Smooth muscle cell (in vitro differentiated cells): ENCODE measurements at regions not wholly inside any gene's neighbourhood (a gene's known extent, or its start where the extent isn't known, plus 50 kb on each side); places are given as distances from the start of the nearest gene placed in this dataset.

Experiments used
- DNase-seq: peaks from one replicate; lab custom pipeline; 2025; ENCODE audit not compliant: unreplicated experiment; lab: John Stamatoyannopoulos, UW
- H2AFZ ChIP-seq: fragments of 200-600 bp; sonication (generic); 2 replicates; pipeline ENCODE4 v1.6.0; 2016; ENCODE audit warnings: antibody characterized with exemption, low read depth, mild to moderate bottlenecking
- H3F3A ChIP-seq: fragments of 200-600 bp; sonication (generic); 2 replicates; pipeline ENCODE4 v1.6.0; 2017; ENCODE audit warnings: antibody characterized with exemption, low read depth
- H3K27ac ChIP-seq: fragments of 200-600 bp; sonication (generic); 2 replicates; pipeline ENCODE4 v1.5.1; 2016; ENCODE audit warnings: low read depth, mild to moderate bottlenecking
- H3K27me3 ChIP-seq: fragments of 200-600 bp; sonication (generic); 2 replicates; pipeline ENCODE4 v1.6.1; 2016; ENCODE audit warnings: low read depth, mild to moderate bottlenecking
- H3K36me3 ChIP-seq: fragments of 200-600 bp; sonication (generic); 2 replicates; pipeline ENCODE4 v1.5.1; 2016; ENCODE audit warnings: low read depth
- H3K4me1 ChIP-seq: fragments of 200-600 bp; sonication (generic); 2 replicates; pipeline ENCODE4 v1.5.1; 2016; ENCODE audit warnings: low read depth
- H3K4me2 ChIP-seq: fragments of 200-600 bp; sonication (generic); 2 replicates; pipeline ENCODE4 v1.6.0; 2016; ENCODE audit warnings: mild to moderate bottlenecking
- H3K4me3 ChIP-seq: fragments of 200-600 bp; sonication (generic); 2 replicates; pipeline ENCODE4 v1.5.1; 2016; ENCODE audit warnings: mild to moderate bottlenecking
- H3K79me2 ChIP-seq: fragments of 200-600 bp; sonication (generic); 2 replicates; pipeline ENCODE4 v1.6.0; 2016; ENCODE audit warnings: low read depth, mild to moderate bottlenecking
- H3K9ac ChIP-seq: fragments of 200-600 bp; sonication (generic); 2 replicates; pipeline ENCODE4 v1.6.0; 2016; ENCODE audit warnings: low read depth
- H3K9me3 ChIP-seq: fragments of 200-600 bp; sonication (generic); replicated peaks from 2 replicates; pipeline ENCODE4 v1.5.1; 2016; ENCODE audit warnings: low read depth
- H4K20me1 ChIP-seq: fragments of 200-600 bp; sonication (generic); 2 replicates; pipeline ENCODE4 v1.6.0; 2016; ENCODE audit warnings: low read depth
- WGBS: methylation state at CpG from one replicate; pipeline ENCODE4 v1.1.7; 2016; ENCODE audit warnings: low lambda C conversion rate; 5-methylcytosine and 5-hydroxymethylcytosine counted together
- TF ChIP-seq, protein P1 (sequence below): fragments of 200-600 bp; sonication (generic); IDR thresholded peaks from 2 replicates; pipeline ENCODE4 v1.5.1; 2017; ENCODE audit warnings: borderline replicate concordance, mild to moderate bottlenecking, antibody characterized with exemption; ENCODE audit not compliant: insufficient read depth, poor library complexity, severe bottlenecking

DNA sequence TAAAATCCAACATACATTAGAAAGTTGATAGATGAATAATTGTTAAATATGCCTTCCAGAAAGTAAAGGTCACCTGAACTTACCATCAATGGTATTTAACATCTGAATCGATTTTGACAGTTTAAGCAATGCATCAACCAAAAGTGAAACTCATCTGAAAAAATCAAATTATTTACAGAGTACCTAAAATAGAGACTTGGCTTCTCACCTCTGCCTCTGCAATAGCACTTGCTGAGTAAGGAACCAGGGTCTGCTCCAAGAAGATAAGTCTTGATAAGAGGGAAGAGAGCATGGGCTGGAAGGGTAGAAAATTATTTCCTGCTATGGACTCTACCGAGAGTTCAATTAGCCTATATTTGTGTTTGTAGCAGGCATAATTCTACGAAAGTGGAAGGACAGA lies 868.3 kb downstream of the STIM2 start:
- H3K27ac ChIP-seq = no peak overlapping the region
- H3K79me2 ChIP-seq = no peaks in the 10 kb centered on the region
- no peak overlapping the region for H3K4me2 ChIP-seq
- no peak overlapping the region for H3K9ac ChIP-seq
- no peaks in the 10 kb centered on the region for H3F3A ChIP-seq
- H3K4me1 ChIP-seq = no peaks in the 10 kb centered on the region
- no peaks in the 10 kb centered on the region for H3K27me3 ChIP-seq
- no peaks in the 10 kb centered on the region for H3K9me3 ChIP-seq
- 86% methylated on average over 3 of the region's 3 CpGs for WGBS
- no peak overlapping the region for H2AFZ ChIP-seq
- no peaks in the 10 kb centered on the region for H4K20me1 ChIP-seq
- TF ChIP-seq, protein P1, sequence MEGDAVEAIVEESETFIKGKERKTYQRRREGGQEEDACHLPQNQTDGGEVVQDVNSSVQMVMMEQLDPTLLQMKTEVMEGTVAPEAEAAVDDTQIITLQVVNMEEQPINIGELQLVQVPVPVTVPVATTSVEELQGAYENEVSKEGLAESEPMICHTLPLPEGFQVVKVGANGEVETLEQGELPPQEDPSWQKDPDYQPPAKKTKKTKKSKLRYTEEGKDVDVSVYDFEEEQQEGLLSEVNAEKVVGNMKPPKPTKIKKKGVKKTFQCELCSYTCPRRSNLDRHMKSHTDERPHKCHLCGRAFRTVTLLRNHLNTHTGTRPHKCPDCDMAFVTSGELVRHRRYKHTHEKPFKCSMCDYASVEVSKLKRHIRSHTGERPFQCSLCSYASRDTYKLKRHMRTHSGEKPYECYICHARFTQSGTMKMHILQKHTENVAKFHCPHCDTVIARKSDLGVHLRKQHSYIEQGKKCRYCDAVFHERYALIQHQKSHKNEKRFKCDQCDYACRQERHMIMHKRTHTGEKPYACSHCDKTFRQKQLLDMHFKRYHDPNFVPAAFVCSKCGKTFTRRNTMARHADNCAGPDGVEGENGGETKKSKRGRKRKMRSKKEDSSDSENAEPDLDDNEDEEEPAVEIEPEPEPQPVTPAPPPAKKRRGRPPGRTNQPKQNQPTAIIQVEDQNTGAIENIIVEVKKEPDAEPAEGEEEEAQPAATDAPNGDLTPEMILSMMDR = no peak
- no peak overlapping the region for H3K4me3 ChIP-seq
- no peak for DNase-seq
- H3K36me3 ChIP-seq = no peaks in the 10 kb centered on the region

GRCh38 chr4:27742816-27743215 lies 882.2 kb downstream of the STIM2 start:
- Histone ChIP-seq H3K9me3 (no peaks in the 10 kb centered on the region), H3K4me2 (no peak overlapping the region), H2AFZ (no peak overlapping the region), H3K27me3 (no peaks in the 10 kb centered on the region), H3F3A (no peaks in the 10 kb centered on the region), H4K20me1 (no peaks in the 10 kb centered on the region), H3K9ac (no peak overlapping the region), H3K27ac (no peak overlapping the region), H3K79me2 (no peaks in the 10 kb centered on the region), H3K4me3 (no peak overlapping the region), H3K4me1 (no peaks in the 10 kb centered on the region), H3K36me3 (no peaks in the 10 kb centered on the region)
- TF ChIP-seq, protein P1 = no peak
- no peak for DNase-seq

- no peak for DNase-seq
- H3K4me2 ChIP-seq = no peak overlapping the region
These were observed 899.3 kb downstream of the STIM2 start for GRCh38 chr4:27759611-27760575.

More at GRCh38 chr4:27759611-27760575, 899.3 kb downstream of the STIM2 start:
- TF ChIP-seq, protein P1 = no peak
- H2AFZ ChIP-seq = no peak overlapping the region
- no peaks in the 10 kb centered on the region for H3K79me2 ChIP-seq
- H3K36me3 ChIP-seq = no peaks in the 10 kb centered on the region
- no peaks in the 10 kb centered on the region for H3F3A ChIP-seq
- no peaks in the 10 kb centered on the region for H3K9me3 ChIP-seq
- no peak overlapping the region for H3K9ac ChIP-seq
- H3K27me3 ChIP-seq = no peaks in the 10 kb centered on the region
- H3K27ac ChIP-seq = no peak overlapping the region
- H3K4me1 ChIP-seq = no peaks in the 10 kb centered on the region
- WGBS = 92% methylated on average over 11 of the region's 11 CpGs
- H4K20me1 ChIP-seq = no peaks in the 10 kb centered on the region
- no peak overlapping the region for H3K4me3 ChIP-seq
